ENCODE measurements at regions not wholly inside any gene's neighbourhood (a gene's known extent, or its start where the extent isn't known, plus 50 kb on each side); places are given as distances from the start of the nearest gene placed in this dataset.

- no peak overlapping the region for H3K27ac ChIP-seq (replicated peaks)
- DNase-seq (ENCODE audit: low read depth in 1 of 2, low spot score in 1 of 2): no peak
- TF ChIP-seq POLR2AphosphoS5 (IDR thresholded peaks at IDR 0.05; ENCODE audit: low read depth): no peak
- no peak for TF ChIP-seq CTCF (IDR thresholded peaks at IDR 0.05; ENCODE audit: insufficient read depth, low read length)
- TF ChIP-seq, protein P1, sequence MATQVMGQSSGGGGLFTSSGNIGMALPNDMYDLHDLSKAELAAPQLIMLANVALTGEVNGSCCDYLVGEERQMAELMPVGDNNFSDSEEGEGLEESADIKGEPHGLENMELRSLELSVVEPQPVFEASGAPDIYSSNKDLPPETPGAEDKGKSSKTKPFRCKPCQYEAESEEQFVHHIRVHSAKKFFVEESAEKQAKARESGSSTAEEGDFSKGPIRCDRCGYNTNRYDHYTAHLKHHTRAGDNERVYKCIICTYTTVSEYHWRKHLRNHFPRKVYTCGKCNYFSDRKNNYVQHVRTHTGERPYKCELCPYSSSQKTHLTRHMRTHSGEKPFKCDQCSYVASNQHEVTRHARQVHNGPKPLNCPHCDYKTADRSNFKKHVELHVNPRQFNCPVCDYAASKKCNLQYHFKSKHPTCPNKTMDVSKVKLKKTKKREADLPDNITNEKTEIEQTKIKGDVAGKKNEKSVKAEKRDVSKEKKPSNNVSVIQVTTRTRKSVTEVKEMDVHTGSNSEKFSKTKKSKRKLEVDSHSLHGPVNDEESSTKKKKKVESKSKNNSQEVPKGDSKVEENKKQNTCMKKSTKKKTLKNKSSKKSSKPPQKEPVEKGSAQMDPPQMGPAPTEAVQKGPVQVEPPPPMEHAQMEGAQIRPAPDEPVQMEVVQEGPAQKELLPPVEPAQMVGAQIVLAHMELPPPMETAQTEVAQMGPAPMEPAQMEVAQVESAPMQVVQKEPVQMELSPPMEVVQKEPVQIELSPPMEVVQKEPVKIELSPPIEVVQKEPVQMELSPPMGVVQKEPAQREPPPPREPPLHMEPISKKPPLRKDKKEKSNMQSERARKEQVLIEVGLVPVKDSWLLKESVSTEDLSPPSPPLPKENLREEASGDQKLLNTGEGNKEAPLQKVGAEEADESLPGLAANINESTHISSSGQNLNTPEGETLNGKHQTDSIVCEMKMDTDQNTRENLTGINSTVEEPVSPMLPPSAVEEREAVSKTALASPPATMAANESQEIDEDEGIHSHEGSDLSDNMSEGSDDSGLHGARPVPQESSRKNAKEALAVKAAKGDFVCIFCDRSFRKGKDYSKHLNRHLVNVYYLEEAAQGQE (IDR thresholded peaks at IDR 0.05; ENCODE audit: insufficient replicate concordance, low read depth): no peak
- no peak for TF ChIP-seq GABPA (IDR thresholded peaks at IDR 0.05; ENCODE audit: low read depth)
- TF ChIP-seq SPI1 (IDR thresholded peaks at IDR 0.05; ENCODE audit: borderline replicate concordance, low read depth): no peak
- no peaks in the 10 kb centered on the region for H3K27me3 ChIP-seq (ENCODE audit: insufficient read depth, poor library complexity, severe bottlenecking)
- no peak overlapping the region for H3K4me3 ChIP-seq (replicated peaks; ENCODE audit: insufficient read depth, low read length)
Measured at GRCh38 chr11:91624021-91624420, 600.6 kb upstream of the FAT3 start.

- H3K27me3 ChIP-seq (ENCODE audit: insufficient read depth, poor library complexity, severe bottlenecking): no peaks in the 10 kb centered on the region
- H3K27ac ChIP-seq (replicated peaks): no peak overlapping the region
- DNase-seq (ENCODE audit: low read depth in 1 of 2, low spot score in 1 of 2): no peak
- H3K4me3 ChIP-seq (replicated peaks; ENCODE audit: insufficient read depth, low read length): no peak overlapping the region
- TF ChIP-seq SPI1 (IDR thresholded peaks at IDR 0.05; ENCODE audit: borderline replicate concordance, low read depth) (no peak), GABPA (IDR thresholded peaks at IDR 0.05; ENCODE audit: low read depth) (no peak), POLR2AphosphoS5 (IDR thresholded peaks at IDR 0.05; ENCODE audit: low read depth) (no peak), CTCF (IDR thresholded peaks at IDR 0.05; ENCODE audit: insufficient read depth, low read length) (no peak)
- TF ChIP-seq, protein P1 (IDR thresholded peaks at IDR 0.05; ENCODE audit: insufficient replicate concordance, low read depth): no peak
Measured at GRCh38 chr11:91608677-91609076, 615.9 kb upstream of the FAT3 start.

DNA sequence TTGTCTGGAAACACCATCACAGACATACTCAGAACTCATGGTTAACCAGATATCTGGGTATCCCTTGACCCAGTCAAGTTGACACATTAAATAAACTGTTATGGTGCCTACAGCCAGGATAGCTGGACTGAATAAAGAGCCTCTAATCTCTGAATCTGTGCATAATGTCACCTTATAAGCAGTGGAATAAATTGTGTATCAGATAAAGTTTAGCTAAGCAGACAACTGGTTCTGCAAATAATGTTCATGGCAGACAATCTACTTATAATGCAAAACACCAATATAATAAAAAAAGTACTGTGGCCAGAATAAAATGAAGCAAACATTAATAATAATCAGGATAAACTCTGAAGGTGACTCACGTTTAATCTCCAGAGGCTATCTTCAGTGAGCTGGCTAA is 628.5 kb upstream of the FAT3 start:
- Histone ChIP-seq H3K27ac (replicated peaks) (no peak overlapping the region), H3K4me3 (replicated peaks; ENCODE audit: insufficient read depth, low read length) (no peak overlapping the region), H3K27me3 (ENCODE audit: insufficient read depth, poor library complexity, severe bottlenecking) (no peaks in the 10 kb centered on the region)
- TF ChIP-seq GABPA (IDR thresholded peaks at IDR 0.05; ENCODE audit: low read depth) (no peak), SPI1 (IDR thresholded peaks at IDR 0.05; ENCODE audit: borderline replicate concordance, low read depth) (no peak), POLR2AphosphoS5 (IDR thresholded peaks at IDR 0.05; ENCODE audit: low read depth) (no peak), CTCF (IDR thresholded peaks at IDR 0.05; ENCODE audit: insufficient read depth, low read length) (no peak)
- TF ChIP-seq, protein P1 (IDR thresholded peaks at IDR 0.05; ENCODE audit: insufficient replicate concordance, low read depth): no peak
- DNase-seq (ENCODE audit: low read depth in 1 of 2, low spot score in 1 of 2): no peak
